AG09319 (cell line): ENCODE measurements at regions not wholly inside any gene's neighbourhood (a gene's known extent, or its start where the extent isn't known, plus 50 kb on each side); places are given as distances from the start of the nearest gene placed in this dataset.

Source experiments
- DNase-seq: peaks from one replicate; pipeline ENCODE4 v3.0.0-alpha.2; 2010; ENCODE audit warnings: low read depth; ENCODE audit errors: extremely low read depth
- TF ChIP-seq, protein P1 (sequence below): IDR thresholded peaks from 2 replicates; pipeline ENCODE4 v1.5.1; 2011; ENCODE audit warnings: low read depth, mild to moderate bottlenecking, inconsistent platforms, low read length, moderate library complexity

DNA sequence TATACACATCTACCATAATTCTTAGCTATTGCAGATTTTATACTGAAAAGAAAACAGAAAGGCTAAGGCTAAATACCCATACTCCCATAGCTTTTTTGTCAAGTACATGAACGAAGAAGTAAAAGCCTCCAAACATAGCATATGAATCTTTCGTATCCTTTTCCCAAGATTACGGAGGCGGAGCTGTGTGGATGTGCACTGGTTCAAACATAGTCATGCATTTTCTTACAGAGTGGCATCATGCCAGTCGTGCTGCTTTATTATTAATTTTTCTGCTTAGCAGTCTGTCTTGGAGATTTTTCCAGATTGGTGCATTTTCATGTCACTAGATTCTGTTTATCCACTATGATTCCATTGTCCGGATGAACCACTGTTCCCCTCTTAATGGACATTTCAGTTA is 118.7 kb upstream of the RUNX3 start:
- TF ChIP-seq, protein P1, sequence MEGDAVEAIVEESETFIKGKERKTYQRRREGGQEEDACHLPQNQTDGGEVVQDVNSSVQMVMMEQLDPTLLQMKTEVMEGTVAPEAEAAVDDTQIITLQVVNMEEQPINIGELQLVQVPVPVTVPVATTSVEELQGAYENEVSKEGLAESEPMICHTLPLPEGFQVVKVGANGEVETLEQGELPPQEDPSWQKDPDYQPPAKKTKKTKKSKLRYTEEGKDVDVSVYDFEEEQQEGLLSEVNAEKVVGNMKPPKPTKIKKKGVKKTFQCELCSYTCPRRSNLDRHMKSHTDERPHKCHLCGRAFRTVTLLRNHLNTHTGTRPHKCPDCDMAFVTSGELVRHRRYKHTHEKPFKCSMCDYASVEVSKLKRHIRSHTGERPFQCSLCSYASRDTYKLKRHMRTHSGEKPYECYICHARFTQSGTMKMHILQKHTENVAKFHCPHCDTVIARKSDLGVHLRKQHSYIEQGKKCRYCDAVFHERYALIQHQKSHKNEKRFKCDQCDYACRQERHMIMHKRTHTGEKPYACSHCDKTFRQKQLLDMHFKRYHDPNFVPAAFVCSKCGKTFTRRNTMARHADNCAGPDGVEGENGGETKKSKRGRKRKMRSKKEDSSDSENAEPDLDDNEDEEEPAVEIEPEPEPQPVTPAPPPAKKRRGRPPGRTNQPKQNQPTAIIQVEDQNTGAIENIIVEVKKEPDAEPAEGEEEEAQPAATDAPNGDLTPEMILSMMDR: no peak
- no peak for DNase-seq

DNA sequence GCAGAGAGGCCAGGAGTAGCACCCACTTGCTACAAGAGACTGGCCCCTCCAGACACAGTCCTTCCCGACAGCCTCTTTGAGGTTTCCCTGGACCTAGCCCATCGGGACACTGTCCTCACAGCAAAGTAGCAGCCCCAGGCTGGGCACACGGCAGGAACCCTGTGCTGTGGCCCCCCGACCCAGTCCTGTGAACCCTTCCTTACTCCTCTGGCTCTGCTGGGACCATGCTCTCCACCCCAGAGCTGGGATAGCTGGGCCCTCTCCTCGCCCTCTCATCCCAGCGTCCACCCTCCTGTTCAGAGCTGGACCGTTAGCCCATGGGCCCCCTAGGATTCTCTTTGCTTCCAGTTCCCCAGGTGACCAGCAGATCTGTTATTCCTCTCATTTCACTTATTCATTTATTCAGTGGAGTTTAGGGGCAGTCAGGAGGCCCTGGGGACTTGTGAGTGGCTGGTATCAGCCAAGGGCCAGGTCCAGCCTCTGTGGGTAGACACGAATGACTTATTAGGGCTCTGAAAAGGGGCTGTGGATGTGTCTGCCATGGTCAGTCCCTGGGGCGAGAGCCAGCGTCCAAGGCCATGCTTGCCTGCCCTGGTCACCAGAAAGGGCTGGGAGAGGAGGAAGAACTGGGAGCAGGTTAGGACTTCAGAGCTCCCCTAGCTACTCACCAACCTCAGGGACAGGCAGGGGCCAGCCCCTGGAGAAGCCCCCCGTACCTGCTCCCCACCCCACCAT is 117.6 kb upstream of the RUNX3 start:
- DNase-seq: no peak
- TF ChIP-seq, protein P1: no peak

DNA sequence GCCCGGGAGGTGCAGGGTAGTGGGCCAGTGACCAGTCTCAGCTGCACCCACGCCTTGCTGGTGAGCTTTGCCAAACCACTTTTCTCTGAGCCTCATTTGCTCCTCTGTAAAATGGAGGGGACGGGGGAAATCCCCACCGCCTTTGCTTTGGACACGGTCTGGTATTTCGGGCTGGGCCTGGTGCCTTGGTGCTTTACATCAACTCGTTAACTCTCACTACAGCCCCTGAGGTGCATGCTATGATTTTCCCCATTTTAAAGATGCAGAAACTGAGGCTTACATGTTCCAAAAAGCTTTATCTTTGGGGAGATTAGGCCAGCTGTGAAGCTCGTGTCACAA is 116.1 kb upstream of the RUNX3 start:
- no peak for DNase-seq
- TF ChIP-seq, protein P1: no peak

DNA sequence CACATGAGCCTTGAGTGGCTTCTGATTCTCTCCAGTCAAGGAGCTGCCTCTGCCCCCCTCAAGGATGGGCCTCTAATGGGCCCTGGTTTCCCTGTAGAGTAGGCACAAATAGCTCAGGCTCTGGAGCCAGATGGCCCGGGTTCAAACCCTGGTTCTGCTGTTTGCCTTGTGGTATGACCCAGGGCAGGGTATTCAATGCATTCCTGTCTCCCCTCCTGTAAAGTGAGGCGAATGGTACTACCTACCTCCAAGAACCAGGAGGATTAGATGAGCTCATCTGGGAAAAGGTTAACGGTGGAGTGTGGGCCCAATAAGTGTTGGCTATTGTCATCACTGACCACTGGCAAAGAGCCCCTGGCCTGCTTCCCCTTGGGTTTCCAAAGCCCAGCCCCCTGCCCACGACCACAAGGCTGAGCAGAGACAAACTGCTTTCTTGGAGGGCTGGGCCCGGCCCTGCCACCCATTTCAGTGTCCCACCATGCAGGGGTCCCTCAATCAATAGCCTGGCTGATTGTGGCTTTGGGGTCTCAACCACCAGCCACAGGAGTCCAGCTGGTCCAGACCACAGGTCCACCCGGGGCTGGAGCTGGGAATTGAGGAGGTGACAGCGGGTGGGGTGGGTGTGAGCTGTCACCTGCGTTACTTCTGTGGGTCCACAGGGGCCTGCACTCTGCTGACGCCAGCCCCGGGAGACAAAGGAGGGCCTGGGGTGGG is 115.6 kb upstream of the RUNX3 start:
- TF ChIP-seq, protein P1: no peak
- DNase-seq: no peak

DNA sequence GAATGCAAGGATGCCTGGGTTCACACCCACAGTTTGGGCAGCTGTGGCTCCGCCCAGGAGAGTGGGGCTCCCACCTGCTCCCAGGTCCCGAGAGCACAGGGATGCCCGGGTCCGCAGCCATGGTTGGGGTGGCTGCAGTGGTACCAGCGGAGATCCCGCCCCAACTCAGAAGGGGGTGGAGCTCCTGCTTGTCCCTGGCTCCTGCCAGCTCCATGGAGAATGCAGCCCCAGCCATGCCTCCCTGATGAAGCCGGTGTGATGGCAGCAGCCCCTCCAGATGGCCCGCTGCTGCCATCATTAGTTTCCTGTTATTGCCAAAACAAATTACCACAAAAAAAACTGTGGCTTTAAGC is 113.1 kb upstream of the RUNX3 start:
- no peak for DNase-seq
- TF ChIP-seq, protein P1: no peak

DNA sequence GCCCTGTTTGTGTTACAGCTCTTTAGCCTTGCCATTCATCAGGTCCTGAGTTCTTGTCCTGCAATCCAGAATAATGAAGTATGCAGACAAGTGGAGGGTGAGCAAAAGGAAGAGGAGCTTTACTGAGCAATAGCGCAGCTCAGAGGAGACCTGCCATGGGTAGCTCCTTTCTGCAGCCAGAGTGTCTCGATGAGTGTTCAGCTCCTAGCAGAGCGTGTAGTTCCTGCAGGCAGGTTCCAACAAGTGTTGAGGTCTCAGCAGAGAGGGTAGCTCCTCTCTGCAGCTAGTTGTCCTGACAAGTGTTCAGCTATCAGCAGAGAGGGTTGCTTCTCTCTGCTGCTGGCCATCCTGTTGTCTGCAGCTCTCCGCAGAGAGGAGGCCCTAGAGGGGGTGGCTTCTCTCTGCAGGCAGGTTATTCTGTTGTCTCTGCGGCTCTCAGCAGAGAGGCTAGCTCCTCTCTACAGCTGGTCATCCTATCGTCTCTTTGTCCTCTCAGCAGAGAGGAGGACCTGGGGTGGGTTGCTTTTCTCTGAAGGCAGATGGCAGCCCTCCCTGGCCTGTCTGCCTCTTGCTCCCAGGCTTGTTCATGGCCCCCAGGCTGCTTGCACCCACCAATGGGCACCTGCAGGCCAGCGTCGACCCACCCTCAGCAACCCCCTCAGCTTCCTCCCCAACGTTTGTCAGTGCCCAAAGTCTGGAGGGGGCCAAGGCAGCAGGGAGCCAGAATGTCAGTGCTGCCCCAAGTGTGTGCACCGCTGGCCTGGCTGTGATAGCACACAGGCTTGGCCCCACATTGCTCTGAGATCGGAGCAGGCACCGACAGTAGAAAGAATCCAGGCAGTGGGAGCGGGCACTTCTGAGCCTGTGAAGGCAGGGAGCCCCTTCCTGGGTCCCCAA is 112.5 kb upstream of the RUNX3 start:
- DNase-seq: no peak
- TF ChIP-seq, protein P1: no peak

DNA sequence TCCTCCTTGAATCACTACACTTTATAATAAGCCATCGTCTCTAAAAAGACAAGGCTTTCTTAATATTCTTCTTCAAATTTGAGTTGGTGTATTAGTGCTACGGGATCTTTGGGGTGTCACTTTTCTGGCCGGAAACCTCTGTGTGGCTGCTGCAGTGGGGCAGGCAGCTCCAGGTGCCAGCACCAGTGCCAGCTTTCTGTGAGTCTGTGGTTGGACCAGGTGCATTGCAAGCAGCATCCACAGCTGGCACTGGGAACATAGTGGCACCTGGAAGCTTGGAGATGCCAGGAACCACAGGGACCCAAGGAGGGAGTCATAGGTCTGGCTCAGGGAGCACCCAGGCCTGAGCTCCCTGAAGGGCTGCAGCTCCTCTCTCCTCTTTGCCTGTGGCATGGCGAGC is 111.8 kb upstream of the RUNX3 start:
- no peak for DNase-seq
- TF ChIP-seq, protein P1: no peak
